Panc1 (cell line): ENCODE measurements at regions not wholly inside any gene's neighbourhood (a gene's known extent, or its start where the extent isn't known, plus 50 kb on each side); places are given as distances from the start of the nearest gene placed in this dataset.

ENCODE experiments used
- CTCF ChIP-seq: fragments of 450-650 bp; IDR thresholded peaks from 2 replicates; pipeline ENCODE4 v1.5.1; 2017; ENCODE audit warnings: mild to moderate bottlenecking
- POLR2AphosphoS5 ChIP-seq: IDR thresholded peaks from 2 replicates; pipeline ENCODE4 v1.6.1; 2012; ENCODE audit warnings: mild to moderate bottlenecking, low read depth, low read length, moderate library complexity
- REST ChIP-seq, 2 experiments: IDR thresholded peaks; 2 replicates each; pipeline ENCODE4 v1.6.1; 2011 to 2012; ENCODE audit warnings: low read depth in 2 of 2, control low read depth in 1 of 2, low read length in 1 of 2, mild to moderate bottlenecking in 1 of 2, moderate library complexity in 1 of 2; ENCODE audit not compliant: insufficient read depth in 1 of 2
- SIN3A ChIP-seq: IDR thresholded peaks from 2 replicates; pipeline ENCODE4 v1.6.1; 2012; ENCODE audit warnings: low read depth, mild to moderate bottlenecking, low read length, moderate library complexity, borderline replicate concordance; ENCODE audit not compliant: insufficient read depth
- TCF7L2 ChIP-seq: IDR thresholded peaks from 2 replicates; pipeline ENCODE4 v1.6.1; 2011; ENCODE audit warnings: mild to moderate bottlenecking, low read depth, low read length, inconsistent platforms

GRCh38 chr10:125428054-125428453, 254.9 kb downstream of the TEX36 start:
- TF ChIP-seq POLR2AphosphoS5 (no peak), CTCF (no peak), REST (IDR thresholded peaks at IDR 0.05; ENCODE audit: insufficient read depth in 1 of 2, low read depth in 2 of 2, low read length in 1 of 2) (no peak), SIN3A (no peak), TCF7L2 (no peak)
